GM13976 (cell line): ENCODE measurements at regions not wholly inside any gene's neighbourhood (a gene's known extent, or its start where the extent isn't known, plus 50 kb on each side); places are given as distances from the start of the nearest gene placed in this dataset.

Source experiments
- DNase-seq: peaks from one replicate; pipeline ENCODE4 v3.0.0; 2012; ENCODE audit warnings: low spot score
- CTCF ChIP-seq: IDR thresholded peaks from 2 replicates; pipeline ENCODE4 v1.5.1; 2012; ENCODE audit warnings: borderline replicate concordance, mild to moderate bottlenecking; ENCODE audit not compliant: insufficient read depth; ENCODE audit errors: extremely low read depth, missing control alignments, control extremely low read depth
- in situ Hi-C: fragments of 300-500 bp; cut with MboI; formaldehyde crosslinking; loops from one replicate; pipeline ENCODE4 v1.12.0; 2022; ENCODE audit warnings: low sequenced_read_pairs, mixed read lengths, inconsistent platforms; ENCODE audit not compliant: unreplicated experiment

GRCh38 chr11:110362971-110363509 lies 66.6 kb upstream of the RDX start:
- in situ Hi-C loops = loop anchor here (25.0 kb wide), 2 partner anchors 401 to 501 kb away; no protein-coding TSS in a partner anchor
- DNase-seq = no peak
- TF ChIP-seq CTCF = no peak

GRCh38 chr11:110366291-110366690 lies 63.5 kb upstream of the FDX1 start:
- in situ Hi-C loops = loop anchor here (25.0 kb wide), 2 partner anchors 404 to 504 kb away; no protein-coding TSS in a partner anchor
- no peak for DNase-seq
- TF ChIP-seq CTCF = no peak

DNA sequence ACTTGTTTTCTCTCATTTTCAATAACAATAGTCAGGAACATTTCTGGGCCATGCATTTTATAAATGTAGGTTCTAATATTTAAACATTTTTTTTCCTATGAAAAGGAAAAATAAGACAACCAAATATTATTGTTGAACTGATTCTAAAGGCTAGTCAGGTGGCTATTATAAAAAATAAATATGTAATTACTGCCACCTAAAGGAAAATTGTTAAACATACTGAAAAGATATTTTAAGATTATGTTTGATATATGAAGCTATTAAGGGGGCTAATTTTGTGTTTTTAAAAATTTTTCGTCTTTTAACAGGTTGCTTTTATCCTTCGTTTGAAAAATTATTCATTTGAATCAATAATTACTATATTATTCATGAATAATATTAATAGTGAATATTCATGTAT lies 62.2 kb upstream of the FDX1 start:
- in situ Hi-C loops = loop anchor here (25.0 kb wide), 2 partner anchors 405 to 505 kb away; no protein-coding TSS in a partner anchor
- no peak for TF ChIP-seq CTCF
- DNase-seq = no peak

DNA sequence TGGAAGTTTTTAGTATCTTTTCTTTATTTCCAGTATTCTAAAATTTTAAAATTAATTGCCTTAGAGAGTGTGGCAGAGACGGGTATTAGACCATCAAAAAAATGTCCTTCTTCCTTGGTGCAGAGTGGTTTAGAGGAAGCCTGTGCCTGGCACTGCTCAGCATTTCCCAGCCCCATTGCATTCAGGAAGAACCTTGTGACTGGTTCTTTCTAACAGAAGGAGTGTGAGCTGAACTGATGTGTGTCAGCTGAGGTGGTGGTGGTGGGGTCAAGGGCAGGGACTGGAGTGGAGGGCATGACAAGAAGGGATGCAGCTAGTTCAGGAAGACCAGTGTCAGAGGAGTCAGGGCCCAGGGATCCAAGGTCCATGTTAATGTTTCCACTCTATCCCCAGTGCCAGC lies 58.7 kb upstream of the FDX1 start:
- in situ Hi-C loops = loop anchor here (5.0 to 25.0 kb wide), 3 partner anchors 169 to 509 kb away; no protein-coding TSS in a partner anchor
- DNase-seq = no peak
- no peak for TF ChIP-seq CTCF

DNA sequence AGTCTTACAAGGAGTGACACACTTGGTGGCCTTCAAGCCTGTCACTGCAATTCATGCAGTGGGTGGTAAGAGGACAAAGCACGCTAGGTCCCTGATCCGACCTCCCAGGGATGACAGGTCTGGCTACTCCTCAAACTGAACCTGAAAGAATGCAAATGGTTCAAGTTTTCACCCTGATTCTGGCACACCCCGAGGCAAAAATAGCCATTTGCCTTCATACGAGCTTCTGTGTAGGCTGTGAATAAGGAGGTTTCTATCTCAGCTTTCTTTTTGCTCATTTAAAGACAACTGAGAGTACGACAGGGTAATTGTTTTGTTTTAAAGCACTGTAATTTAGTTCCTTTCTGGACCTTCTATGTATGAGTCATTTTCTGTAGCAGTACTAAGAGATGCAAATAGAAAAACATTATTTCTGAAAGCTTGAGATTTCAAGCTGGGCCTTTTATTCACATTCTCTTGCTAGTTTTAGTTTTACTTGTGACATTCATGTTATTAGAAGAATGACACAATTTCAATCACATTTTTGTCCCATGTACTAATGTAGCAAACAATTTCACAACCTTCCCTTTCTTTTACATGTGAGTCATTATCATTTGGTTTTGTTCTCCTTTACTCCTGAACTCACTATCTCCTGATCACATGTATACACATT lies 56.6 kb upstream of the FDX1 start:
- in situ Hi-C loops = loop anchor here (5.0 to 25.0 kb wide), 3 partner anchors 171 to 511 kb away; no protein-coding TSS in a partner anchor
- DNase-seq = peak; percentile 67
- no peak for TF ChIP-seq CTCF

DNA sequence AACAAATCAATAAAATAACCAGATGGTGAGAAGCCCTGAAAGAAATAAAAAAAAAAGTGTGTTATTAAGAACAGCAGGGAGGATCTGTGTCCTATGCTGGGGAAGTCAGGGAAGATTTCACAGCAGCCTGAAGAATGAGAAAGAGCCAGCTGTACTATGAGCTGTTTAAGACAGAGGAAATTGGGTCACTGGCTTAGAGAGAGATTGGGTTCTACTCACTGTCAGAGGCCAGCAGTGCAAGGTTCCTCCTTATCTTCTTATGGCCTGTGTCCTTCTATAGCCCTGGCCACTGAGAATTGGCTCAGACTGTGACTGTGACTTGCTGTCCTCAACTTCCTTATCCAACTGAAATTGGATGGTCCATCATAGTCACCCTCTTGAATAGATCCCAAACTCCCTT lies 54.8 kb upstream of the FDX1 start:
- no peak for DNase-seq
- in situ Hi-C loops = loop anchor here (5.0 to 25.0 kb wide), 3 partner anchors 173 to 513 kb away; no protein-coding TSS in a partner anchor
- no peak for TF ChIP-seq CTCF
